Suprapubic skin (tissue), 4 donors: ENCODE measurements at regions not wholly inside any gene's neighbourhood (a gene's known extent, or its start where the extent isn't known, plus 50 kb on each side); places are given as distances from the start of the nearest gene placed in this dataset.

Experiments used
- POLR2A ChIP-seq, 2 donors: fragments of 450-650 bp; IDR thresholded peaks; one replicate each; pipeline ENCODE4 v1.6.1; 2017; ENCODE audit warnings: antibody characterized with exemption in 2 of 2, mild to moderate bottlenecking in 2 of 2, moderate library complexity in 2 of 2
- POLR2AphosphoS5 ChIP-seq, 3 donors: sonication (generic); formaldehyde crosslinking; IDR thresholded peaks; one replicate each; pipeline ENCODE4 v1.6.1; 2017; ENCODE audit warnings: antibody characterized with exemption in 3 of 3
- TF ChIP-seq, protein P1 (sequence below), 2 donors: fragments of 200-600 bp in 1 of 2; fragments of 450-650 bp in 1 of 2; sonication (generic) in 1 of 2; IDR thresholded peaks; one replicate each; pipeline ENCODE4 v1.5.1; 2016 to 2019; ENCODE audit warnings: antibody characterized with exemption in 2 of 2, mild to moderate bottlenecking in 1 of 2, moderate library complexity in 1 of 2

DNA sequence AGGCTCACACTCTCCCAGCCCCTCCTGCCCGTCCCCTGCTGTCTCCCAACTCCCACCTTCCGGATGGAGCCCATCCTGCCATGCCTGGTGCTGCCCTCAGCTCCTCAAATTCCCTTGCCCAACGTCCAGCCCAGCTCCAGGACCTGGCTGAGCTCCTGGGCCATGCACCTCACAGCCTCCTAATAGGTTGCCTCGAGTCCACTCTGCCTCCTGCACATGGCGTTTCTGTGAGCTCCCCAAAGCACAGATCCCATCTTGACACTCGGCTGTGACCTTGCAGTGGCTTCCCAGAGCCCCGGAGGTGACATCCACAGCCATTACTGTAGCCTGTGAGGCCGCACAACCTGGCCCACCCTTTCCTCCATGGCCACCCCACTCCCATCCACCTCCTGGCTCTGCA, 191.9 kb upstream of the SALL3 start:
- TF ChIP-seq, protein P1, sequence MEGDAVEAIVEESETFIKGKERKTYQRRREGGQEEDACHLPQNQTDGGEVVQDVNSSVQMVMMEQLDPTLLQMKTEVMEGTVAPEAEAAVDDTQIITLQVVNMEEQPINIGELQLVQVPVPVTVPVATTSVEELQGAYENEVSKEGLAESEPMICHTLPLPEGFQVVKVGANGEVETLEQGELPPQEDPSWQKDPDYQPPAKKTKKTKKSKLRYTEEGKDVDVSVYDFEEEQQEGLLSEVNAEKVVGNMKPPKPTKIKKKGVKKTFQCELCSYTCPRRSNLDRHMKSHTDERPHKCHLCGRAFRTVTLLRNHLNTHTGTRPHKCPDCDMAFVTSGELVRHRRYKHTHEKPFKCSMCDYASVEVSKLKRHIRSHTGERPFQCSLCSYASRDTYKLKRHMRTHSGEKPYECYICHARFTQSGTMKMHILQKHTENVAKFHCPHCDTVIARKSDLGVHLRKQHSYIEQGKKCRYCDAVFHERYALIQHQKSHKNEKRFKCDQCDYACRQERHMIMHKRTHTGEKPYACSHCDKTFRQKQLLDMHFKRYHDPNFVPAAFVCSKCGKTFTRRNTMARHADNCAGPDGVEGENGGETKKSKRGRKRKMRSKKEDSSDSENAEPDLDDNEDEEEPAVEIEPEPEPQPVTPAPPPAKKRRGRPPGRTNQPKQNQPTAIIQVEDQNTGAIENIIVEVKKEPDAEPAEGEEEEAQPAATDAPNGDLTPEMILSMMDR (IDR thresholded peaks at IDR 0.05) = no peak
- TF ChIP-seq POLR2A (IDR thresholded peaks at IDR 0.05) (no peak), POLR2AphosphoS5 (IDR thresholded peaks at IDR 0.05) (no peak)
